SU-DHL-6 (cell line): ENCODE measurements at regions not wholly inside any gene's neighbourhood (a gene's known extent, or its start where the extent isn't known, plus 50 kb on each side); places are given as distances from the start of the nearest gene placed in this dataset.

Experiments used
- H2AFZ ChIP-seq: fragments of 200-600 bp; sonication (generic); 2 replicates; pipeline ENCODE4 v1.6.1; 2014; ENCODE audit warnings: low read depth, mild to moderate bottlenecking, moderate library complexity, mixed read lengths, antibody characterized with exemption, low read length; ENCODE audit not compliant: severe bottlenecking
- H3F3A ChIP-seq: fragments of 200-600 bp; shearing (Covaris generic); 2 replicates; pipeline ENCODE4 v1.6.0; 2016; ENCODE audit warnings: antibody characterized with exemption, mild to moderate bottlenecking; ENCODE audit not compliant: insufficient read depth
- H3K27ac ChIP-seq: fragments of 200-600 bp; sonication (generic); 2 replicates; pipeline ENCODE4 v1.5.1; 2016; ENCODE audit warnings: low read depth, mild to moderate bottlenecking, low read length, moderate library complexity, mixed read lengths
- H3K27me3 ChIP-seq: fragments of 200-600 bp; sonication (generic), shearing (Covaris generic); 2 replicates; pipeline ENCODE4 v1.6.0; 2014; ENCODE audit warnings: mild to moderate bottlenecking, low read length
- H3K36me3 ChIP-seq: fragments of 200-600 bp; sonication (generic); 2 replicates; pipeline ENCODE4 v1.6.1; 2014; ENCODE audit warnings: mild to moderate bottlenecking, low read length, mixed read lengths
- H3K4me2 ChIP-seq: fragments of 300-600, 200-600 bp; shearing (Covaris generic), sonication (generic); 2 replicates; pipeline ENCODE4 v1.6.0; 2014; ENCODE audit warnings: low read length, low read depth, mild to moderate bottlenecking; ENCODE audit not compliant: poor library complexity, severe bottlenecking
- H3K4me3 ChIP-seq: fragments of 200-600 bp; sonication (generic); 2 replicates; pipeline ENCODE4 v1.5.1; 2014; ENCODE audit warnings: antibody characterized with exemption, low read length, mild to moderate bottlenecking, mixed read lengths; ENCODE audit not compliant: insufficient read depth, poor library complexity, severe bottlenecking
- H3K79me2 ChIP-seq: fragments of 200-600 bp; sonication (generic); 2 replicates; pipeline ENCODE4 v1.6.1; 2014; ENCODE audit warnings: mild to moderate bottlenecking, low read length, moderate library complexity; ENCODE audit not compliant: insufficient read depth
- H3K9ac ChIP-seq: fragments of 200-600 bp; sonication (generic); 2 replicates; pipeline ENCODE4 v1.7.0; 2014; ENCODE audit warnings: mild to moderate bottlenecking, low read length
- H3K9me2 ChIP-seq: fragments of 200-600 bp; sonication (generic); replicated peaks from 2 replicates; pipeline ENCODE4 v1.6.1; 2014; ENCODE audit warnings: low read length; ENCODE audit not compliant: insufficient read depth
- H3K9me3 ChIP-seq: fragments of 200-600 bp; sonication (generic); 2 replicates; pipeline ENCODE4 v1.6.1; 2014; ENCODE audit warnings: low read length, mixed read lengths; ENCODE audit not compliant: insufficient read depth
- H4K20me1 ChIP-seq: fragments of 200-600 bp; sonication (generic); 2 replicates; pipeline ENCODE4 v1.6.1; 2014; ENCODE audit warnings: low read depth, mild to moderate bottlenecking, antibody characterized with exemption, low read length, moderate library complexity, mixed read lengths
- EZH2phosphoT487 ChIP-seq: fragments of 200-600 bp; sonication (generic), shearing (Covaris generic); conservative IDR thresholded peaks from 2 replicates; pipeline ENCODE4 v1.6.1; 2018; ENCODE audit warnings: mild to moderate bottlenecking, antibody characterized with exemption, low read length, moderate library complexity, mixed read lengths
- TF ChIP-seq, protein P1 (sequence below): fragments of 200-600 bp; sonication (generic); IDR thresholded peaks from one replicate; pipeline ENCODE4 v1.5.1; 2017; ENCODE audit warnings: antibody characterized with exemption, mild to moderate bottlenecking, low read length, moderate library complexity; ENCODE audit not compliant: insufficient read depth, poor library complexity, severe bottlenecking

GRCh38 chr3:30954426-30954825 is 60.0 kb upstream of the GADL1 start:
- no peaks in the 10 kb centered on the region for H4K20me1 ChIP-seq
- H3K4me3 ChIP-seq, result no peak overlapping the region
- no peaks in the 10 kb centered on the region for H3F3A ChIP-seq
- H3K4me2 ChIP-seq, result no peak overlapping the region
- H3K27ac ChIP-seq, result no peak overlapping the region
- TF ChIP-seq EZH2phosphoT487, result no peak
- TF ChIP-seq, protein P1, sequence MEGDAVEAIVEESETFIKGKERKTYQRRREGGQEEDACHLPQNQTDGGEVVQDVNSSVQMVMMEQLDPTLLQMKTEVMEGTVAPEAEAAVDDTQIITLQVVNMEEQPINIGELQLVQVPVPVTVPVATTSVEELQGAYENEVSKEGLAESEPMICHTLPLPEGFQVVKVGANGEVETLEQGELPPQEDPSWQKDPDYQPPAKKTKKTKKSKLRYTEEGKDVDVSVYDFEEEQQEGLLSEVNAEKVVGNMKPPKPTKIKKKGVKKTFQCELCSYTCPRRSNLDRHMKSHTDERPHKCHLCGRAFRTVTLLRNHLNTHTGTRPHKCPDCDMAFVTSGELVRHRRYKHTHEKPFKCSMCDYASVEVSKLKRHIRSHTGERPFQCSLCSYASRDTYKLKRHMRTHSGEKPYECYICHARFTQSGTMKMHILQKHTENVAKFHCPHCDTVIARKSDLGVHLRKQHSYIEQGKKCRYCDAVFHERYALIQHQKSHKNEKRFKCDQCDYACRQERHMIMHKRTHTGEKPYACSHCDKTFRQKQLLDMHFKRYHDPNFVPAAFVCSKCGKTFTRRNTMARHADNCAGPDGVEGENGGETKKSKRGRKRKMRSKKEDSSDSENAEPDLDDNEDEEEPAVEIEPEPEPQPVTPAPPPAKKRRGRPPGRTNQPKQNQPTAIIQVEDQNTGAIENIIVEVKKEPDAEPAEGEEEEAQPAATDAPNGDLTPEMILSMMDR, result no peak
- no peaks in the 10 kb centered on the region for H3K79me2 ChIP-seq
- H2AFZ ChIP-seq, result no peak overlapping the region
- H3K9ac ChIP-seq, result no peak overlapping the region
- no peaks in the 10 kb centered on the region for H3K9me3 ChIP-seq
- H3K9me2 ChIP-seq, result no peaks in the 10 kb centered on the region
- 0 out of 2 replicates have a peak, but pooled peaks cover 5% of the 10 kb centered on the region for H3K27me3 ChIP-seq
- H3K36me3 ChIP-seq, result no peaks in the 10 kb centered on the region

DNA sequence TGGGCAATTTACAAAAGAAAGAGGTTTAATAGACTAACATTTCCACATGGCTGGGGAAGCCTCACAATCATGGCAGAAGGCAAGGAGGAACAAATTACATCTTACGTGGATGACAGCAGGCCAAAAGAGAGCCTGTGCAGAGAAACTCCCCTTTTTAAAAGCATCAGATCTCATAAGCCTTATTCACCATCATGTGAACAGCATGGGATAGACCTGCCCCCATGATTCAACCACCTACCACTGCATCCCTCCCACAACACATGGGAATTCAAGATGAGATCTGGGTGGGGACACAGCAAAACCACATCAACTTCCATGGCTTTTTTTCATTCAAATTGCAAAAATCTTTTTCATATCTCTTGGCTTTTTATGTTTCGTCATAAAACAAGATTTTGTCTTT is 67.6 kb upstream of the GADL1 start:
- H3K9me3 ChIP-seq, result no peaks in the 10 kb centered on the region
- H4K20me1 ChIP-seq, result no peaks in the 10 kb centered on the region
- no peak overlapping the region for H3K4me2 ChIP-seq
- no peak overlapping the region for H3K4me3 ChIP-seq
- H3K9ac ChIP-seq, result no peak overlapping the region
- TF ChIP-seq, protein P1, result no peak
- TF ChIP-seq EZH2phosphoT487, result no peak
- H3K27me3 ChIP-seq, result 0 out of 2 replicates have a peak, but pooled peaks cover 5% of the 10 kb centered on the region
- H3K79me2 ChIP-seq, result no peaks in the 10 kb centered on the region
- no peaks in the 10 kb centered on the region for H3K9me2 ChIP-seq
- no peaks in the 10 kb centered on the region for H3F3A ChIP-seq
- H3K27ac ChIP-seq, result no peak overlapping the region
- no peaks in the 10 kb centered on the region for H3K36me3 ChIP-seq
- H2AFZ ChIP-seq, result no peak overlapping the region

GRCh38 chr3:30962493-30962892 is 68.0 kb upstream of the GADL1 start:
- no peaks in the 10 kb centered on the region for H3K36me3 ChIP-seq
- no peaks in the 10 kb centered on the region for H3K9me3 ChIP-seq
- H3F3A ChIP-seq, result no peaks in the 10 kb centered on the region
- no peak overlapping the region for H3K27ac ChIP-seq
- H3K4me3 ChIP-seq, result no peak overlapping the region
- TF ChIP-seq EZH2phosphoT487, result no peak
- TF ChIP-seq, protein P1, result no peak
- no peak overlapping the region for H3K9ac ChIP-seq
- no peaks in the 10 kb centered on the region for H3K79me2 ChIP-seq
- H4K20me1 ChIP-seq, result no peaks in the 10 kb centered on the region
- no peak overlapping the region for H3K4me2 ChIP-seq
- no peak overlapping the region for H2AFZ ChIP-seq
- 0 out of 2 replicates have a peak, but pooled peaks cover 5% of the 10 kb centered on the region for H3K27me3 ChIP-seq
- H3K9me2 ChIP-seq, result no peaks in the 10 kb centered on the region
